IMR-90 (cell line): ENCODE measurements at regions not wholly inside any gene's neighbourhood (a gene's known extent, or its start where the extent isn't known, plus 50 kb on each side); places are given as distances from the start of the nearest gene placed in this dataset.

ENCODE experiments used
- ATAC-seq: fragments of 200-7000 bp; cut with Tn5 transposase; 2 replicates; pipeline ENCODE4 v1.9.1; 2020; ENCODE audit warnings: low read depth, mild to moderate bottlenecking, moderate library complexity
- BruUV-seq: library from RNA; stranded (reverse); fragments of 400-500 nt; replicated peaks from 2 replicates; lab custom pipeline; 2021; lab: Mats Ljungman, UMichigan
- CTCF ChIA-PET: fragments of 300-600 bp; formaldehyde crosslinking; extraction: SDS; loops from one replicate; lab custom pipeline; 2021; ENCODE audit warnings: antibody characterized with exemption; lab: Yijun Ruan, JAX
- POLR2A ChIA-PET: fragments of 300-600 bp; sonication (Branson Sonifier 250); formaldehyde crosslinking; loops from one replicate; lab custom pipeline; 2022; ENCODE audit warnings: antibody characterized with exemption; ENCODE audit not compliant: unreplicated experiment; lab: Charles Lee
- DNase-seq: peaks from one replicate; pipeline ENCODE4 v3.0.0; 2013
- H2AFZ ChIP-seq: replicated peaks from 2 replicates; pipeline ENCODE3; 2013; ENCODE audit warnings: low read length, mild to moderate bottlenecking; ENCODE audit not compliant: poor library complexity
- H2AK5ac ChIP-seq: 2 replicates; pipeline ENCODE4 v1.6.1; 2013; ENCODE audit warnings: low read depth, low read length, inconsistent platforms
- H2AK9ac ChIP-seq: replicated peaks from 2 replicates; pipeline ENCODE3; 2013; ENCODE audit warnings: mild to moderate bottlenecking, low read depth, low read length, moderate library complexity; ENCODE audit not compliant: poor library complexity
- H2BK120ac ChIP-seq: 2 replicates; pipeline ENCODE4 v1.6.1; 2013; ENCODE audit warnings: low read depth, low read length, inconsistent platforms
- H2BK15ac ChIP-seq: 3 replicates; pipeline ENCODE4 v1.6.1; 2013; ENCODE audit warnings: low read depth, low read length, inconsistent platforms
- H2BK20ac ChIP-seq: 2 replicates; pipeline ENCODE4 v1.6.1; 2013; ENCODE audit warnings: low read depth, mild to moderate bottlenecking, inconsistent platforms, low read length, moderate library complexity
- H2BK5ac ChIP-seq: 2 replicates; pipeline ENCODE4 v1.6.1; 2013; ENCODE audit warnings: mild to moderate bottlenecking, low read depth, low read length, inconsistent platforms; ENCODE audit not compliant: poor library complexity, severe bottlenecking
- H3K14ac ChIP-seq: replicated peaks from 2 replicates; pipeline ENCODE4 v1.6.1; 2013; ENCODE audit warnings: low read depth, low read length, inconsistent platforms
- H3K18ac ChIP-seq: 2 replicates; pipeline ENCODE4 v1.6.1; 2013; ENCODE audit warnings: low read depth, low read length, control low read depth
- H3K23ac ChIP-seq: 2 replicates; pipeline ENCODE4 v1.6.1; 2013; ENCODE audit warnings: low read depth, low read length, inconsistent platforms
- H3K27ac ChIP-seq: 2 replicates; pipeline ENCODE4 v1.5.1; 2013; ENCODE audit warnings: mild to moderate bottlenecking, control low read depth, low read length; ENCODE audit not compliant: insufficient read depth
- H3K27me3 ChIP-seq: 2 replicates; pipeline ENCODE4 v1.6.1; 2013; ENCODE audit warnings: low read length; ENCODE audit not compliant: control insufficient read depth, insufficient read depth
- H3K36me3 ChIP-seq: 2 replicates; pipeline ENCODE4 v1.6.1; 2013; ENCODE audit warnings: low read length, mixed read lengths; ENCODE audit not compliant: control insufficient read depth, insufficient read depth
- H3K4ac ChIP-seq: 2 replicates; pipeline ENCODE4 v1.6.1; 2013; ENCODE audit warnings: low read depth, low read length, inconsistent platforms
- H3K4me1 ChIP-seq: 2 replicates; pipeline ENCODE4 v1.6.1; 2013; ENCODE audit warnings: low read length, mixed read lengths; ENCODE audit not compliant: control insufficient read depth, insufficient read depth
- H3K4me2 ChIP-seq: 2 replicates; pipeline ENCODE4 v1.6.1; 2013; ENCODE audit warnings: low read depth, mild to moderate bottlenecking, control low read depth, low read length, moderate library complexity
- H3K4me3 ChIP-seq: 2 replicates; pipeline ENCODE4 v1.5.1; 2013; ENCODE audit warnings: low read depth, mild to moderate bottlenecking, control low read depth, low read length, moderate library complexity; ENCODE audit not compliant: insufficient read depth
- H3K56ac ChIP-seq: 2 replicates; pipeline ENCODE4 v1.6.1; 2013; ENCODE audit warnings: low read length, inconsistent platforms; ENCODE audit not compliant: insufficient read depth; ENCODE audit errors: extremely low read depth
- H3K79me1 ChIP-seq, 2 experiments: 2 replicates each; pipeline ENCODE4 v1.6.1; 2013; ENCODE audit warnings: low read length in 2 of 2, inconsistent platforms in 1 of 2, low read depth in 1 of 2
- H3K9ac ChIP-seq: 2 replicates; pipeline ENCODE4 v1.6.1; 2013; ENCODE audit warnings: low read depth, low read length, control low read depth
- H3K9me1 ChIP-seq: 2 replicates; pipeline ENCODE4 v1.6.1; 2013; ENCODE audit warnings: low read length, inconsistent platforms; ENCODE audit not compliant: insufficient read depth
- H3K9me3 ChIP-seq: 2 replicates; pipeline ENCODE4 v1.6.1; 2013; ENCODE audit warnings: low read length; ENCODE audit not compliant: control insufficient read depth, insufficient read depth
- H4K20me1 ChIP-seq: 2 replicates; pipeline ENCODE4 v1.6.1; 2013; ENCODE audit warnings: low read length, inconsistent platforms; ENCODE audit not compliant: insufficient read depth
- H4K5ac ChIP-seq: 2 replicates; pipeline ENCODE4 v1.6.1; 2013; ENCODE audit warnings: mild to moderate bottlenecking, low read depth, low read length, control low read depth
- H4K8ac ChIP-seq, 2 experiments: 2 replicates each; pipeline ENCODE4 v1.6.1; 2013; ENCODE audit warnings: low read depth in 2 of 2, low read length in 2 of 2, control low read depth in 1 of 2, inconsistent platforms in 1 of 2
- H4K91ac ChIP-seq: 2 replicates; pipeline ENCODE4 v1.6.1; 2013; ENCODE audit warnings: low read depth, low read length, inconsistent platforms; ENCODE audit not compliant: insufficient read depth
- BHLHE40 ChIP-seq: fragments of 150-350 bp; IDR thresholded peaks from 2 replicates; pipeline ENCODE4 v1.6.1; 2016; ENCODE audit warnings: mild to moderate bottlenecking, low read depth, low read length
- CEBPB ChIP-seq: IDR thresholded peaks from 2 replicates; pipeline ENCODE4 v1.6.1; 2012; ENCODE audit warnings: low read depth, low read length, improper control_type of control experiment
- FOS ChIP-seq: fragments of 150-350 bp; IDR thresholded peaks from 2 replicates; pipeline ENCODE4 v1.6.1; 2016; ENCODE audit warnings: low read depth, low read length
- MAFK ChIP-seq: IDR thresholded peaks from 2 replicates; pipeline ENCODE4 v1.6.1; 2012; ENCODE audit warnings: low read depth, low read length, improper control_type of control experiment
- MAZ ChIP-seq: IDR thresholded peaks from 2 replicates; pipeline ENCODE4 v1.6.1; 2012; ENCODE audit warnings: low read depth, mild to moderate bottlenecking, low read length, improper control_type of control experiment, moderate library complexity, borderline replicate concordance
- MXI1 ChIP-seq: IDR thresholded peaks from 2 replicates; pipeline ENCODE4 v1.6.1; 2012; ENCODE audit warnings: low read depth, mild to moderate bottlenecking, low read length, moderate library complexity, borderline replicate concordance
- NFE2L2 ChIP-seq: fragments of 150-350 bp; IDR thresholded peaks from 2 replicates; pipeline ENCODE4 v1.6.1; 2016; ENCODE audit warnings: low read depth, mild to moderate bottlenecking, low read length
- POLR2A ChIP-seq: IDR thresholded peaks from 2 replicates; pipeline ENCODE4 v1.6.1; 2012; ENCODE audit warnings: mild to moderate bottlenecking, low read depth, low read length
- RCOR1 ChIP-seq: IDR thresholded peaks from 2 replicates; pipeline ENCODE4 v1.6.1; 2012; ENCODE audit warnings: mild to moderate bottlenecking, low read length, improper control_type of control experiment; ENCODE audit not compliant: insufficient replicate concordance
- RFX5 ChIP-seq: IDR thresholded peaks from 2 replicates; pipeline ENCODE4 v1.8.0; 2012; ENCODE audit warnings: low read depth, mild to moderate bottlenecking, low read length, moderate library complexity
- SMC3 ChIP-seq: fragments of 150-350 bp; IDR thresholded peaks from 2 replicates; pipeline ENCODE4 v1.6.1; 2016; ENCODE audit warnings: low read depth, mild to moderate bottlenecking, antibody characterized with exemption, low read length, moderate library complexity
- WGBS, 2 experiments: methylation state at CpG; one replicate each; pipeline versions ENCODE4 v1.1.5 to v1.1.7; 2013; ENCODE audit warnings: missing lambda C conversion rate in 2 of 2; ENCODE audit not compliant: insufficient read length in 1 of 2; ENCODE audit errors: extremely low coverage in 2 of 2; 5-methylcytosine and 5-hydroxymethylcytosine counted together
- dilution Hi-C: fragments of 300-500 bp; cut with HindIII; formaldehyde crosslinking; loops from one replicate; pipeline ENCODE4 v1.14.3; 2018; ENCODE audit warnings: low sequenced_read_pairs; ENCODE audit not compliant: unreplicated experiment
- in situ Hi-C: fragments of 300-500 bp; cut with MboI; formaldehyde crosslinking; loops from 3 replicates; pipeline ENCODE4 v1.14.3; 2019; ENCODE audit warnings: low sequenced_read_pairs, inconsistent platforms, mixed read lengths
- intact Hi-C: fragments of 100-400 bp; cut with micrococcal nuclease; formaldehyde crosslinking; loops from 2 replicates; pipeline ENCODE4 v1.10.0; 2022
- TF ChIP-seq, protein P1 (sequence below): fragments of 150-350 bp; IDR thresholded peaks from 2 replicates; pipeline ENCODE4 v1.6.1; 2016; ENCODE audit warnings: low read depth, mild to moderate bottlenecking, low read length, moderate library complexity, borderline replicate concordance
- TF ChIP-seq, protein P2 (sequence below): conservative IDR thresholded peaks from 2 replicates; pipeline ENCODE4 v1.5.1; 2012; ENCODE audit warnings: mild to moderate bottlenecking, low read depth, low read length, improper control_type of control experiment

DNA sequence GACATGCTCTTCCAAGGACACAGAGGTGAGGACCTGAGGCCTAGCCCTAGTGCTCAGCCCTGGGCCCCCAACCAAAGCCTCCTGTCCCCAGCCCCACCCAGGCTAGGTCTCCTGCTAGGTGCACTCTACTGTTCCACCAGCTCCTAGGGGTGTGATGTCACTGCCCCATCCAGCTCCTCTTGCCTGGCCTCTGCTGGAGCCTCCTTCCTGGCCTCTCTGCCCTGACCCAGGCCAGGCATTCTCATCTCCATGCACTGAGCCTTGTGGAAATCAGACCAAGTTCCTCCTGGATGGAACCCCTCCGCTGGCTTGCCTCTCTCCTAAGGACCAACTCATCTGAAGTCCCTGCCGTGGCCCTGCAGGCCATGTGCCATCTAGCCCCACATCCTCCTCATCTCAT lies 156.8 kb downstream of the INHBB start:
- intact Hi-C loops = no loop called here
- H2AFZ ChIP-seq = no peak overlapping the region
- in situ Hi-C loops = no loop called here
- no peak overlapping the region for H2BK20ac ChIP-seq
- DNase-seq = no peak
- dilution Hi-C loops = no loop called here
- H2BK15ac ChIP-seq = no peak overlapping the region
- H3K79me1 ChIP-seq = no peaks in the 10 kb centered on the region
- no peak overlapping the region for H3K4me3 ChIP-seq
- no peak overlapping the region for H4K91ac ChIP-seq
- no peaks in the 10 kb centered on the region for H3K9me3 ChIP-seq
- H3K9ac ChIP-seq = no peak overlapping the region
- no peak overlapping the region for H2BK5ac ChIP-seq
- H4K8ac ChIP-seq = no peak overlapping the region
- BruUV-seq = no TSS peak
- H3K18ac ChIP-seq = no peak overlapping the region
- peaks cover 1% of the 10 kb centered on the region; the same call in 1 of the 2 replicates for H3K4me1 ChIP-seq
- no peak overlapping the region for H2AK9ac ChIP-seq
- no peak overlapping the region for H3K56ac ChIP-seq
- TF ChIP-seq CEBPB (no peak), MXI1 (no peak), MAFK (no peak), MAZ (no peak), POLR2A (no peak), NFE2L2 (no peak), BHLHE40 (no peak), RCOR1 (no peak), FOS (no peak), RFX5 (no peak), SMC3 (no peak)
- TF ChIP-seq, protein P1, sequence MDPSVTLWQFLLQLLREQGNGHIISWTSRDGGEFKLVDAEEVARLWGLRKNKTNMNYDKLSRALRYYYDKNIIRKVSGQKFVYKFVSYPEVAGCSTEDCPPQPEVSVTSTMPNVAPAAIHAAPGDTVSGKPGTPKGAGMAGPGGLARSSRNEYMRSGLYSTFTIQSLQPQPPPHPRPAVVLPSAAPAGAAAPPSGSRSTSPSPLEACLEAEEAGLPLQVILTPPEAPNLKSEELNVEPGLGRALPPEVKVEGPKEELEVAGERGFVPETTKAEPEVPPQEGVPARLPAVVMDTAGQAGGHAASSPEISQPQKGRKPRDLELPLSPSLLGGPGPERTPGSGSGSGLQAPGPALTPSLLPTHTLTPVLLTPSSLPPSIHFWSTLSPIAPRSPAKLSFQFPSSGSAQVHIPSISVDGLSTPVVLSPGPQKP = no peak
- TF ChIP-seq, protein P2, sequence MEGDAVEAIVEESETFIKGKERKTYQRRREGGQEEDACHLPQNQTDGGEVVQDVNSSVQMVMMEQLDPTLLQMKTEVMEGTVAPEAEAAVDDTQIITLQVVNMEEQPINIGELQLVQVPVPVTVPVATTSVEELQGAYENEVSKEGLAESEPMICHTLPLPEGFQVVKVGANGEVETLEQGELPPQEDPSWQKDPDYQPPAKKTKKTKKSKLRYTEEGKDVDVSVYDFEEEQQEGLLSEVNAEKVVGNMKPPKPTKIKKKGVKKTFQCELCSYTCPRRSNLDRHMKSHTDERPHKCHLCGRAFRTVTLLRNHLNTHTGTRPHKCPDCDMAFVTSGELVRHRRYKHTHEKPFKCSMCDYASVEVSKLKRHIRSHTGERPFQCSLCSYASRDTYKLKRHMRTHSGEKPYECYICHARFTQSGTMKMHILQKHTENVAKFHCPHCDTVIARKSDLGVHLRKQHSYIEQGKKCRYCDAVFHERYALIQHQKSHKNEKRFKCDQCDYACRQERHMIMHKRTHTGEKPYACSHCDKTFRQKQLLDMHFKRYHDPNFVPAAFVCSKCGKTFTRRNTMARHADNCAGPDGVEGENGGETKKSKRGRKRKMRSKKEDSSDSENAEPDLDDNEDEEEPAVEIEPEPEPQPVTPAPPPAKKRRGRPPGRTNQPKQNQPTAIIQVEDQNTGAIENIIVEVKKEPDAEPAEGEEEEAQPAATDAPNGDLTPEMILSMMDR = no peak
- H3K36me3 ChIP-seq = no peaks in the 10 kb centered on the region
- no peaks in the 10 kb centered on the region for H4K20me1 ChIP-seq
- H2AK5ac ChIP-seq = no peak overlapping the region
- no peak overlapping the region for H3K23ac ChIP-seq
- H4K5ac ChIP-seq = no peak overlapping the region
- no peaks in the 10 kb centered on the region; the same call in 1 of the 2 replicates for H3K9me1 ChIP-seq
- ChIA-PET CTCF (no interaction called here), POLR2A (no interaction called here)
- peaks cover 46% of the 10 kb centered on the region for H3K27me3 ChIP-seq
- H3K27ac ChIP-seq = no peak overlapping the region
- no peak overlapping the region for H2BK120ac ChIP-seq
- H3K4ac ChIP-seq = no peak overlapping the region
- H3K14ac ChIP-seq = no peak overlapping the region
- WGBS, 2 experiments = no CpG with 5 or more reads among the region's 2 CpGs
- ATAC-seq = no peak
- H3K4me2 ChIP-seq = no peak overlapping the region
